Psoas muscle (tissue), 7 donors: ENCODE measurements at regions not wholly inside any gene's neighbourhood (a gene's known extent, or its start where the extent isn't known, plus 50 kb on each side); places are given as distances from the start of the nearest gene placed in this dataset.

Experiments used
- ATAC-seq, 4 donors: fragments of 200-7000 bp; cut with Tn5 transposase; one replicate each; pipeline ENCODE4 v1.9.1; 2020; ENCODE audit warnings: moderate library complexity in 3 of 4, mild to moderate bottlenecking in 2 of 4
- DNase-seq, 2 donors: peaks; one replicate each; pipeline ENCODE4 v3.0.0-alpha.2; 2020
- H3K27ac ChIP-seq: fragments of 200-600 bp; one replicate; pipeline ENCODE4 v1.8.0; 2022
- H3K27me3 ChIP-seq, 3 donors: fragments of 200-600 bp in 1 of 3; one replicate each; pipeline versions ENCODE4 v1.6.1 to v1.8.0; 2013 to 2022; ENCODE audit warnings: low read length in 2 of 3, mild to moderate bottlenecking in 2 of 3, moderate library complexity in 1 of 3; ENCODE audit not compliant: insufficient read depth in 3 of 3
- H3K36me3 ChIP-seq, 2 donors: fragments of 200-600 bp in 1 of 2; one replicate each; pipeline versions ENCODE4 v1.6.1 to v1.8.0; 2013 to 2022; ENCODE audit warnings: low read depth in 1 of 2, mild to moderate bottlenecking in 1 of 2, moderate library complexity in 1 of 2; ENCODE audit not compliant: insufficient read depth in 1 of 2
- H3K4me1 ChIP-seq: fragments of 200-600 bp; one replicate; pipeline ENCODE4 v1.8.0; 2022
- H3K4me3 ChIP-seq: fragments of 200-600 bp; one replicate; pipeline ENCODE4 v1.8.0; 2022; ENCODE audit warnings: mild to moderate bottlenecking
- H3K9me3 ChIP-seq: fragments of 200-600 bp; one replicate; pipeline ENCODE4 v1.8.0; 2022
- CTCF ChIP-seq: fragments of 200-600 bp; IDR thresholded peaks from one replicate; pipeline ENCODE4 v1.8.0; 2022; ENCODE audit warnings: antibody characterized with exemption
- WGBS, 3 donors: extraction: QIAGEN DNeasy Blood & Tissue Kit; methylation state at CpG; one replicate each; pipeline versions ENCODE4 v1.1.6 to v1.1.7; 2013; 5-methylcytosine and 5-hydroxymethylcytosine counted together
- intact Hi-C, 2 donors: fragments of 100-400 bp; cut with DNase I; formaldehyde crosslinking; loops; one replicate each; pipeline versions ENCODE4 v1.11.0 to v1.14.2; 2022
- donor health status: healthy with polysubstance abuse.
- donor health status: DM: no; HTN: no; CAD: no; lungs with moderate emphysema.
- donor health status: Bipolar disorder and iron deficiency.
- donor health status: healthy.
- donor health status: DM: yes; HTN: yes; CAD: no.
- donor health status: DM: no; HTN: no; CAD: no.
- donor health status: DM: yes; HTN: yes; CAD: no.

- TF ChIP-seq CTCF: no peak
- no peak overlapping the region for H3K4me3 ChIP-seq
- no peak overlapping the region for H3K27ac ChIP-seq
- DNase-seq: no peak
- no peaks in the 10 kb centered on the region for H3K36me3 ChIP-seq
- no peaks in the 10 kb centered on the region for H3K4me1 ChIP-seq
- intact Hi-C loops: no loop called here
- H3K9me3 ChIP-seq: no peaks in the 10 kb centered on the region
- no peaks in the 10 kb centered on the region for H3K27me3 ChIP-seq
- ATAC-seq: no peak
These were observed 687.0 kb upstream of the ADGRL2 start for GRCh38 chr1:81113688-81114087.

DNA sequence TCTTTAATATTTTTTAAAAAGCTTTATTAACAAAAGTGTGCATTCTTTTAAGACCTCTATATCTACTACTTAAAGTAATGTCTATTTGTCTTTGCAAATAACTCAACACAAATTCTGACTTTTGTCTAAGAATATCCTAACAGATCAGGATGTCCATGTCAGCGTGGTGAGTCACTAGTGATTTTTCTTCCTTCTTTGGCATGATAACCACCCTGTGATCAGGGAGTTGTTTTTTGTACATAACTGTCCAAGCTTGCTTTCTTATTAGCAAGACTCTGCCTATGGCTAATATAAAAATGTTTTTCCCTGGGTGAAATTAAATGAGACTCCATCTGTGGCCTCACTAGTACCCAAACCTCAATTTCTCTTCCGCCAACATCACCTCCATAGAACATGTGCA lies 688.9 kb upstream of the ADGRL2 start:
- Histone ChIP-seq H3K9me3 (no peaks in the 10 kb centered on the region), H3K27ac (no peak overlapping the region), H3K27me3 (no peaks in the 10 kb centered on the region), H3K4me3 (no peak overlapping the region), H3K36me3 (no peaks in the 10 kb centered on the region), H3K4me1 (no peaks in the 10 kb centered on the region)
- no peak for DNase-seq
- ATAC-seq: no peak
- WGBS, 3 donors: 77 to 83% (median 82%) methylated on average over 2 of the region's 2 CpGs
- intact Hi-C loops: no loop called here
- TF ChIP-seq CTCF: no peak

DNA sequence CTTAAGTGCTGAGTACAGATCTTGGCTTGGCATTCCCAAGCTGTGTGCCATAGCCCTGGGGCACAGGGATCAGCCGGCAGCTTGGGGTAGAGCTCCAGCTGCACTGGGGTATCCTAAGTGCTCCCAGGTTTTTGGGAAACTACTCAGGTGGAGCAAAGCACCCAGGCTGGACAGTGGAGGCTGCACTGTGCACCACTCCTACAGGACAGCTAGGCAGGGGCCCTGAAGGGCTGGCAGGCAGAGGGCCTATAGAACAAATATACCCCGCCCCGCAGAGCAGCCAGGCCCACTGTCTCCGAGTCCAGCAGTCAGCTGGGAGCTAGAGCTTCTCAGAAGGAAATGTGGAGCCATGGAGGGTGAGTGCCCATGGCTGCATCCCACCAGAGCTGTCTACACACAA lies 691.7 kb upstream of the ADGRL2 start:
- Histone ChIP-seq H3K36me3 (no peaks in the 10 kb centered on the region), H3K4me3 (no peak overlapping the region), H3K27ac (no peak overlapping the region), H3K9me3 (no peaks in the 10 kb centered on the region), H3K4me1 (no peaks in the 10 kb centered on the region), H3K27me3 (no peaks in the 10 kb centered on the region)
- no peak for ATAC-seq
- WGBS, 3 donors: 80 to 90% (median 85%) methylated on average over 4 of the region's 4 CpGs
- DNase-seq: peak in 1 of 2 donors; percentile 19
- TF ChIP-seq CTCF: no peak
- intact Hi-C loops: no loop called here

DNA sequence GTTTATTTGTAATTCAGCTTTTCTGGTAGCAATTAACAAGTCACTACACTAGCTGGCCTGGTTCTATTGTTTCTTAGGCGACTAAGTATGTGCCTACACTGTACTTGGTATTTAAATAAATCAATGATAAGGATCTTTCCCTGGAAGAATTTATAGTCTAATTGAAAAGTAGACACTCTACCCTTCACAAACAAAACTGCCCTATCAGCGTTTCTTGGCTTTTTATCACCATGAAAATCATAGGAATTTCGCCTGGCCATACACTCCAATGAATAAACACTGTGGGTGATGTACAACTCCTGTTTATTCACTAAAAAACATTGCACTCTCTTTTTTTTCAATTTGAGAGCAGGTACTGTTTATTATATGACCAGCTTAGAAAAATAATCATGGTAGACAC lies 702.9 kb upstream of the ADGRL2 start:
- H3K27ac ChIP-seq: no peak overlapping the region
- TF ChIP-seq CTCF: no peak
- H3K4me1 ChIP-seq: no peaks in the 10 kb centered on the region
- intact Hi-C loops: no loop called here
- no peaks in the 10 kb centered on the region for H3K36me3 ChIP-seq
- peaks cover 3% of the 10 kb centered on the region for H3K9me3 ChIP-seq
- WGBS, 3 donors: 51 to 63% (median 53%) methylated on average over 3 of the region's 3 CpGs
- no peak overlapping the region for H3K4me3 ChIP-seq
- no peaks in the 10 kb centered on the region for H3K27me3 ChIP-seq
- DNase-seq (no peak), ATAC-seq (no peak)

- H3K9me3 ChIP-seq: no peaks in the 10 kb centered on the region
- ATAC-seq (no peak), DNase-seq (no peak)
- no peak overlapping the region for H3K4me3 ChIP-seq
- no peaks in the 10 kb centered on the region for H3K36me3 ChIP-seq
- no peaks in the 10 kb centered on the region for H3K4me1 ChIP-seq
- no peak for TF ChIP-seq CTCF
- WGBS, 3 donors: 64 to 74% (median 72%) methylated on average over 1 of the region's 1 CpG
- H3K27ac ChIP-seq: no peak overlapping the region
- no peaks in the 10 kb centered on the region for H3K27me3 ChIP-seq
- intact Hi-C loops: no loop called here
These were observed 727.2 kb upstream of the ADGRL2 start for GRCh38 chr1:81073580-81073979.
